Activated naive CD8-positive, alpha-beta T cell treated with anti-CD3 and anti-CD28 coated beads for 36 hours (primary cell): ENCODE measurements at regions not wholly inside any gene's neighbourhood (a gene's known extent, or its start where the extent isn't known, plus 50 kb on each side); places are given as distances from the start of the nearest gene placed in this dataset.

Experiments used
- DNase-seq: peaks from one replicate; pipeline ENCODE4 v3.0.0; 2021
- H3K27ac Mint-ChIP-seq: one replicate; pipeline ENCODE4 v1.8.0; 2022; ENCODE audit warnings: mild to moderate bottlenecking, moderate library complexity, mixed read lengths
- H3K27me3 Mint-ChIP-seq: one replicate; pipeline ENCODE4 v1.8.0; 2022; ENCODE audit warnings: mild to moderate bottlenecking, mixed read lengths
- H3K36me3 Mint-ChIP-seq: one replicate; pipeline ENCODE4 v1.8.0; 2021; ENCODE audit warnings: mild to moderate bottlenecking, mixed read lengths
- H3K4me1 Mint-ChIP-seq: one replicate; pipeline ENCODE4 v1.8.0; 2021; ENCODE audit warnings: mixed read lengths
- H3K4me3 Mint-ChIP-seq: one replicate; pipeline ENCODE4 v1.8.0; 2022; ENCODE audit warnings: mild to moderate bottlenecking, moderate library complexity, mixed read lengths
- H3K9me3 Mint-ChIP-seq: one replicate; pipeline ENCODE4 v1.8.0; 2022; ENCODE audit warnings: mixed read lengths

DNA sequence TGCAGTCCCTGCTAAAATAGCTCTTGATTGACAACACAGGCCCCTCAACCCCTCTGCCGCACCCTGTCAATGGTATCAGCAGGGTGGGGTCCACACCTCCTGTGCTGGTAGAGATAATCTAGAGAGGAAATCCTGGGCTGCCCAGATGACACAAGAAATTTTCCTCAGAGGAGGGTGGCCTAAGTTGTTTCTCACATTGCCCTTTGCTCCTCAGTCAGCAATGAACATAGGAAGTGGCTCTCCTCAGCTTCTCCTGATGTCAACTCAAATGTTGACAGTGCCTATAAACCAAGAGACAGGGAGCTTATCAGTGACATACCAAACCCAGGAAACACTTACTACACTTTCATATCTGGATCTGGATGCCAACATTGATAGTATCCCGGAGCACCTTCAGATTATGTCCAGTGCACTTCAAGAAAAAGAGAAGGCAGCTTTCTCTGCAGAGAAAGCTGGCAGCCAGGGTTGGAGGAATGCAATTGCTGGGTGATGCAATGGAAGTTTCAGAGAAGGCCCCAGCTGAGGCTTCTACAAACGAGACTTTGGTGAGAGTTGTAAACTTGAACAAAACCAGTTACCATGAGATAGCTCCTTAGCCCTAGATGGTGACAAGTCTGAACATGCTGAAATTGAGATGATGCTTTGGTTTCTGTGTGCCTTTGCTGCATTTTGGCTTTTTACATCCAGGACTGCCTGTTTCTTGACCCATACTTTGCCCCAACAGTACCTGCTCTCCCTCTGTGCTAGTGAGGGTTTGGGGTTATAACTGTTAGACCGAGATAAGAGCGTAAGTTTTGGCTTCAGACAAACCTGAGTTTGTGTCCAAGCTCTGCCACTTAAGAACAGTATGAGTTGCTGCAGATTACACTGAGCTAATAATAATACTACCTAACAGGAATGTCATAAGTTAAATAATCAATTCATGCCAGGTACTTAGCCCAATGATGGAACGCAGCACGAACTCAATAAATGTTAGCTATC lies 183.5 kb downstream of the NUAK1 start:
- Mint-ChIP-seq H3K4me3 (no peak overlapping the region), H3K27me3 (peaks cover 8% of the 10 kb centered on the region), H3K36me3 (no peaks in the 10 kb centered on the region), H3K9me3 (no peaks in the 10 kb centered on the region), H3K4me1 (no peaks in the 10 kb centered on the region), H3K27ac (no peak overlapping the region)
- DNase-seq, result no peak

DNA sequence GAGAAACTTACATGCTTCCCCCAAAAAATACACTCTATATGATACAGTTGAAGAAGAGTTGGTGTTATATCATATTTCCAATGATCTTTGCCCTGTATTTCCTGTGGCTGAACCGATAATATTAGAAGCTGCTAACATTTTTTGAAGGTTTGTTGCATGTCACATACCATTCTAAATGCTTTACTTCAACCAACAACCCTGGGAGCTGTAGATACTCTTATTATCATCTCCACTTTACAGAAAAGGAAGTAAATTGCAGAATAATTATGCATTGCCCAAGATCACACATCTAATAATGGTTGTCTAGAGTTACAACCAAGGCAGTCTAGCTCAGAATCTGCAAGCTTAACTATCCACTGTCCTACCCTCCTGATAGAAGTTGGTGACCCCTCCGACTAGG lies 182.8 kb downstream of the NUAK1 start:
- DNase-seq, result no peak
- Mint-ChIP-seq H3K36me3 (no peaks in the 10 kb centered on the region), H3K27me3 (peaks cover 8% of the 10 kb centered on the region), H3K9me3 (no peaks in the 10 kb centered on the region), H3K27ac (no peak overlapping the region), H3K4me1 (no peaks in the 10 kb centered on the region), H3K4me3 (no peak overlapping the region)

DNA sequence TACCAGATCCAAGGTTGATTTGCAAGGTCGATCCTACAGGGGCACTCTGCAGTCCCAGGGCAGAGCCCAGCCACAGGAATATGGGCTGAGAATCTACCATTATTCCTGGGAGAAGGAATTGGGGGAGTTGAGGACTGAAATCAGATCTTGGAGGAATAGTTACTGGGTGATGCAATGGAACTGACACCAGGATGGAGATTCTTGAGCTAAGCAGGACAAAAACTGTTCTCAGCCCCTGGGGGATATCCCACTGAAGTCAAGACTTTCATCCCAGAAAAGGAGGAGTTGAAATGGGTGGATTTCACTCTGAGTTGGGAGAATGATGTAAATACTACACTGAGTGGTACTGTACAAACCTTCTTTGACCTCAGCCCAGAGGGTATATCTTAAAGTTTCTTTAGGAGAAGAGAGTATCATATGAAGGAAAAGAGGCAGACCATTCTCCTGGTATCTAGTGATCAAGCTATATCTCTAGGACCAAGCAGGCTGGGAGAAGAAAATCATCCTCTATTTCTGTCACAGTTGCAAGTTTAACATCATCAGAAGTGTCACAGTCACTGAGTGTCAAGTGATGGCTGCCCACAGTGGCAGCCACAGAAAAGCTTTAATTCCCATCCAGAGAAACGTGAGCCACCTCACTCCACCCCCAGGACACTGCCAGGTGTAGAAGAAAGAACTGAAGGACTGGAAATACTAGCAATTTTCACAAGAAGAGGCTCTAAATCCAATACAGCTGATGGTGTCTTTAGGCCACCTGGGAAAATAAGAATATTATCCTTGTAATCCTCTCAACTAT lies 181.9 kb downstream of the NUAK1 start:
- peaks cover 8% of the 10 kb centered on the region for H3K27me3 Mint-ChIP-seq
- no peaks in the 10 kb centered on the region for H3K36me3 Mint-ChIP-seq
- H3K4me3 Mint-ChIP-seq, result no peak overlapping the region
- no peak overlapping the region for H3K27ac Mint-ChIP-seq
- DNase-seq, result no peak
- no peaks in the 10 kb centered on the region for H3K9me3 Mint-ChIP-seq
- no peaks in the 10 kb centered on the region for H3K4me1 Mint-ChIP-seq

DNA sequence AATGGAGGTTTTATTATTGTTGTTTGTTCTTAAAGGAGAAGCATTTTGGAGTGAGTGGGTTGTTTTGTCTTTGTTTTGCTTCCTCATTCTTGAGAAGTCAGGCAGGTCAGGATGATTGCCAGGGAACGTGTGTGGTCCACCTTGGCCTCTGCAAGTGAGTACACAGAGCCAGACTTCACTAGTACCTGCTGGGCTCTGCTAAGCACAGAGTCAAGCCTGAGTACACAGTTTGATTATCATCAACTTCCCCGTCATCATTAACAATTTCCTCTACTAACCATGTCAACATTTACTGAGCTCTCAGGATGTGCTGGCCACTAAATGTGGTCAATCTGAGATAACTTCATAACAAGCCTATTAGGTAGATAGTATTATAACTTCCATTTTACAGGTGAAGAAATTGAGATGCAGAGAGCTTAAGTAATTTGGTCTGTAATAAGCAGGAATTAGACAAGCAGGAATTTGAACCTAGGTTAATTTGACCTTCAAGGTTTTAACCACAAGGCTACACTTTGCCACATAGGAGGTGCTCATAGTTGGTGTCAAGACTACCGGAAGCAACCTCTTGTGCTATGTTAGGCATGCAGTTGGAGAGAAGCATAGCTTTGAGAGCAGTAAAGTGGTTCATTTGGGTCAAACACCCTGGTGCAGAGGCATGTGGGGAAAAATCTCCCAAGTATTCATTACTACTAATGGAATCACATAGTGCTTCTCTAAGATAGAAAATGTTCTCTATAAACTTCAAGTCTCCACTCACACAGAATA lies 178.3 kb downstream of the NUAK1 start:
- Mint-ChIP-seq H3K4me3 (no peak overlapping the region), H3K4me1 (no peaks in the 10 kb centered on the region), H3K27ac (no peak overlapping the region), H3K9me3 (no peaks in the 10 kb centered on the region), H3K27me3 (peaks cover 8% of the 10 kb centered on the region), H3K36me3 (no peaks in the 10 kb centered on the region)
- no peak for DNase-seq

DNA sequence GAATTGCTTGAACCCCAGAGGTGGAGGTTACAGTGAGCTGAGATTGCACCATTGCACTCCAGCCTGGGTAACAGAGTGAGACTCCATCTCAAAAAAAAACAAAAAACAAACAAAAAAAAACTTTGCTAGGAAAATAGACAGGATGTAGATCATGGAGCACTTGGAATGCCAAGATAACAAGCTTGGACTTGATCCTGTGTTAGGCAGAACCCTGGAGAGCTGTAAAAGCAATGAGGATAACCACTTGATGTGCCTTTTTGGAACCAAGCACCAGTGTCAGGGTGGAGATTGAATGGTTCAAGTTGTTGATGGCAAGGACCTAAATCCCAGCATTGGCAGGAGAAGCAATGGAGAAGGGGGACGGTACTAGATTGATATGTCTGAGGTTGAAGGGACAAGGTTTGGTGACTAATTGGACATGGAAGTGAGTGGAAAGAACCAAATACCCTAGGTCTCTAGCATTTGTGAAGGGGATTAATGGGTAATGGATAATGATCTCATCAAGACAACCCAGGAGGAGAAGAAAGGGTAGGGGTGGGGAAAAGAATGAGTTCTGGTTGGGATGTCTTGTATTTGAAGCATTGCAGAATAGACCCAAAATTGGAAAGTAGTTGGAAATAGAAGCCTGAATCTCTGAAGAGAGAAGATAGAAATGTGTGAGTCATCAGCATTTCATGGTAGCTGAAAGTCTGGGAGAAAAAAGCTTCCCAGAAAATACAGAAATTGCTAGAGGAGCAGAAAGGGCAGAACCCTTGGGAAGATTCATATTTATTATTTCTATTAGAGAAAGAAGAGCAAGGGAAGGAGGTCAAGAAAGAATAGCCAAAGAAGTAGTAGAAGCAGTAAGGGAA lies 176.7 kb downstream of the NUAK1 start:
- H3K36me3 Mint-ChIP-seq, result no peaks in the 10 kb centered on the region
- no peak overlapping the region for H3K27ac Mint-ChIP-seq
- no peaks in the 10 kb centered on the region for H3K27me3 Mint-ChIP-seq
- H3K4me3 Mint-ChIP-seq, result no peak overlapping the region
- no peaks in the 10 kb centered on the region for H3K9me3 Mint-ChIP-seq
- DNase-seq, result no peak
- H3K4me1 Mint-ChIP-seq, result no peaks in the 10 kb centered on the region

DNA sequence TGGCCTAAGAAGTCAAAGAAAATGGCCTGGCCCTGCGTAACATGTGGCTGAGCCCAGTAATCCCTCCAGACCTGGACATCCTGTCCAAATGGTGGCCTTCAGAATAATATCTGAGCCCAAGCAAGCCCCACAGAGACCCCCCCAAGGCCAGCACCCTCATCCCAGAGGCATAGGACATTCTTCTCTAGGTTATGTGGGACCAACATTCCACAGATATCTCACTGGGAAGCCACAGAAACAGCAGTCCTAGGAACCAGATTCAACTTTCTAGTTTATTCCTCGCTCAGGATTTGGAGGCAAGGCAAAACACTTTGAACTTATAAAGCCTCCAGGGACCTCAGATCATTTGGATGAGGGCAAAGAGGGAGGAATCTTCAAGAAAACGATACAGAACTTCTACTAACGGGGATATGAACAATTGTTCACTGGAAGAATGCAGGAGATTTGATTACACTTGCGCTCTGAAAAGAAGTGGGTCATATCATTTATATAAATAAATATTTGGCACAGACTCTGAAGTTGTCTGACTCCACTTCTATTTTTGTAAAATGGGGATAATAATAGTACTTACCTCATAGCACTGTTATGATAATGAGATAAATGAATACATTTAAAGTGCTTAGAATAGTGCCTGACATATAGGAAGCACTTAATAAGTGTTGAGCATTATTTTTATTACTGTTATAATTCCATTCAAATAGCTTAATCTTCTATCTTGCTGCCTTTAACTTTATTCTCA lies 171.5 kb downstream of the NUAK1 start:
- Mint-ChIP-seq H3K27me3 (peaks cover 7% of the 10 kb centered on the region), H3K4me1 (no peaks in the 10 kb centered on the region), H3K9me3 (no peaks in the 10 kb centered on the region), H3K4me3 (no peak overlapping the region), H3K27ac (no peak overlapping the region), H3K36me3 (no peaks in the 10 kb centered on the region)
- no peak for DNase-seq

DNA sequence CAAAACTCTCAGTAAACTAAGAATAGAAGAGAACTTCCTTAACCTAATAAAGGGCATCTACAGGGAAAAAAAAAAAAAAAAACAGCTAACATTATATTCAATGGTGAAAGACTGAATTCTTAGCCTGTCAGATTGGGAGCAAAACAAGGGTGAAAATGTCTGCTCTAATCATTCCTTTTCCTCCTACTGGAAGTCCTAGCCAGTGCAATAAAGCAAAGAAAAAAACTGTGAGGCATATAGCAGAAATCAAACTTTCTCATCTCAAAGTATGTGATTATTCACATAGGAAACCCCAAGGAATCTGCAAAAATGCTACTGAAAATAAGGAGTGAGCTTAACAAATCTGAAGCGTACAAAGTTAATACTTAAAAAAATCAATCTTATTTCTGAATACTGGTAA lies 170.7 kb downstream of the NUAK1 start:
- Mint-ChIP-seq H3K4me1 (no peaks in the 10 kb centered on the region), H3K9me3 (no peaks in the 10 kb centered on the region), H3K27ac (no peak overlapping the region), H3K27me3 (peaks cover 7% of the 10 kb centered on the region), H3K4me3 (no peak overlapping the region), H3K36me3 (no peaks in the 10 kb centered on the region)
- no peak for DNase-seq

DNA sequence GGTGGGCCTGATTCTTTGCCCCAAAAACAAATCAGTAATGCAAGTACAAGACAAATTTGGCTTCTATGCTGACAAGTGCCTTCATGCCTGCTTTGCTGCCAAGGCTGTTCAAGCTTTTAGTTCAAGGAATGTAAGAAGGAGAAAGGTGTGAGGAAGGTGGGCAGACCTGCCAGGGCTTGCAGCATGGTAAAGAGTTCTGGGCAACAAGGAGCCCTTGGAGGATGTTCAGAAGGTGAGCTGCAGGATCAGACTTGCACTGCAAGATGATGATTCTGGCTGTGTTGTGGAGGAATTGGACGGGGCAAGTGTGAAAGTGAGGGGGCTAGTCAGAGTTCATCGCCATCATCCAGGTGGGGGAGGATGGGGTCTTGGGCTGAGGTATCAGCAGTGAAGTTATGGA lies 167.9 kb downstream of the NUAK1 start:
- H3K36me3 Mint-ChIP-seq, result no peaks in the 10 kb centered on the region
- H3K4me1 Mint-ChIP-seq, result no peaks in the 10 kb centered on the region
- H3K4me3 Mint-ChIP-seq, result no peak overlapping the region
- peaks cover 7% of the 10 kb centered on the region for H3K27me3 Mint-ChIP-seq
- H3K27ac Mint-ChIP-seq, result no peak overlapping the region
- H3K9me3 Mint-ChIP-seq, result no peaks in the 10 kb centered on the region
- DNase-seq, result no peak

DNA sequence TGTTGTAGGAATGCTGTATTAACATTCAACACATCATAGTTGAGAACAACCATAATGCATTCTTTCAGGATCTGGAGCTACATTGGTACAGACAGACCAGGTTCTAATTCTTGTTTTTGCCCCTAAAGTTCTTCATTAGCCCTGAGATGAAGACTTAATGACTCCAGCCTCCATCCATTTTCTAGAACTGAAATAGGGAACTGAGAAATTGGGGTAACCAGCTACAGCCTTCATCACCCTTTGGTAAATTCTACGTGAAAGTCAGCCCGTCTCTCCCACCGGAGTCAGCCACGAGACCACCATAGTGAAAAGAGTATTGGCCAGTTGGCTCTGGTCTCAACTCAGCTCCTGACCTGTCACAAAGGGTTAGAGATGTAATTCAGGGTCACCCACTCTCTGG lies 164.0 kb downstream of the NUAK1 start:
- no peak for DNase-seq
- H3K9me3 Mint-ChIP-seq, result no peaks in the 10 kb centered on the region
- peaks cover 4% of the 10 kb centered on the region for H3K27me3 Mint-ChIP-seq
- no peak overlapping the region for H3K27ac Mint-ChIP-seq
- no peak overlapping the region for H3K4me3 Mint-ChIP-seq
- no peaks in the 10 kb centered on the region for H3K36me3 Mint-ChIP-seq
- no peaks in the 10 kb centered on the region for H3K4me1 Mint-ChIP-seq

DNA sequence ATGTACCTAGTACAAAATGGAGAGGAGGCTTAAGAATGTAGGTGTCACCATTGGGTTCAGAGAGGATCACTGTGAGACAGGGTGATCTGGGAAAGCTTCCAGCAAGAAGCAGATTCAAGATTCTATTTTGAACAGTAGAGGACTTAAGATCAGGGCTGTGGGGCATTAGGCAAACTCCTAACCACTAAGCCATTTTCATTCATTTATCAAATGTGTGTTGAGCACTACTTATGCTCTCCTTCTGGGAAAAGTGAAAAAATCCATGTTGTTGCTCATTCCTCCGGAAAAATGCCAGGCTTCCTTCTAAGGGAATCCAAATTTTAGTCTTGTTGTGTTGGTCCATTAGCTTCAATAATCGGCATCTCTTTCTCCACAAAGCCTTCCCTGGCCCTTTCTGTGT lies 163.4 kb downstream of the NUAK1 start:
- DNase-seq, result no peak
- H3K4me1 Mint-ChIP-seq, result no peaks in the 10 kb centered on the region
- peaks cover 4% of the 10 kb centered on the region for H3K27me3 Mint-ChIP-seq
- no peaks in the 10 kb centered on the region for H3K36me3 Mint-ChIP-seq
- no peak overlapping the region for H3K27ac Mint-ChIP-seq
- no peak overlapping the region for H3K4me3 Mint-ChIP-seq
- H3K9me3 Mint-ChIP-seq, result no peaks in the 10 kb centered on the region

DNA sequence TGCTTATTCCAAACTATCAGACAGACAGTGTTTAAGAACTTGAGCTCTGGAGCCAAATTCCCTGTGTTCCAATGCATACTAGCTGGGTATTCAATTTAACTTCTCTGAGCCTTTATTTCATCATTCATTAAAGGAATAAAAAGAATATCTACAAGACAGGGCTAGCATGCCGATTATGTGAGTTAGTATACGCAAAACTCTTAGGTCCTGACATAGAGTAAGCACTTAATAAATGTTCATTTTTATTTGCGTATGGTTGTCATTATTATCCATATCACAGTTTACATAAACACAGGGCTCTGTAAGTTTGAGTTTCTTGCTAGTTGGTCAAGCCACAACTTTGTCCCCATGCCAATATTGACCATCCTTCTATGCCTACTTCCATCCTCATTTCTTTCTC lies 161.5 kb downstream of the NUAK1 start:
- H3K27ac Mint-ChIP-seq, result no peak overlapping the region
- no peaks in the 10 kb centered on the region for H3K36me3 Mint-ChIP-seq
- no peak overlapping the region for H3K4me3 Mint-ChIP-seq
- no peak for DNase-seq
- peaks cover 4% of the 10 kb centered on the region for H3K27me3 Mint-ChIP-seq
- H3K4me1 Mint-ChIP-seq, result no peaks in the 10 kb centered on the region
- H3K9me3 Mint-ChIP-seq, result no peaks in the 10 kb centered on the region

DNA sequence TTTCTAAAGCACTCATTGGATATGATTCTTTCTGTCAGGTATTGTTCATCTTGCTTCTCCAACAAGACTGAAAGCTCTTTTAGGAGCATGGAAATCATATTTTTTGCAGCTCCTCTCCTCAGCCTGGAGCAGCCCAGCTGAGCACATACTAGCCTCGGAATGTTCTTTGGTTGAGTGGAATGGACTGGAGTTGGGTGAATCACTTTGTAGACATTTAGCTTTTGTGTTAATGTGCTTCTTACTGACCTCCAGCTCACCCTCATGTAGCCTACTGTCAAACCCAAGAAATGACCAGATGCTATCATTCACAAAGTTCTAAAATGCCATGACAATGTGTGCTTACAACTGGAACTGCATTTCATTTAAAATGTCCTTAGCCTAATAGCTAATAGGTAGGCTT lies 161.1 kb downstream of the NUAK1 start:
- Mint-ChIP-seq H3K27me3 (peaks cover 4% of the 10 kb centered on the region), H3K4me1 (no peaks in the 10 kb centered on the region), H3K36me3 (no peaks in the 10 kb centered on the region), H3K27ac (no peak overlapping the region), H3K9me3 (no peaks in the 10 kb centered on the region), H3K4me3 (no peak overlapping the region)
- DNase-seq, result no peak

DNA sequence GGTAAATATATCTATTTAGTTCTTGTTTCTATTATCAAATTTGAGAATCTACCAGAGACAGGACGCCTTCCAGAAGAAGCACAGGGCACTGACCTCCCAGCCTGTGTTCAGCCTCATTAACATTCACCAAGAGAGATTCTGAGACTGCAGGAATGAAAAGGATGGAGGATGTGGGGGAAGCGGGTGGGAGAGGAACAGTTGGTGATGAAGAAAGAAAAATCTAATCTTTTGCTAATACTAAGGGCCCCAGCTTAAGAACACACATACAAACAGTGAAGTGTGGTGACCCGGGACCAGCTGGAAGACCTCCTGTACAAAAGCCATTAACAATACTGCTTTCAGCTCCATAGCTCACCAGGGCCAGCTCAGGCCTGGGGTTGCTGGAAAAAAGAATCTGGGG lies 160.5 kb downstream of the NUAK1 start:
- Mint-ChIP-seq H3K4me3 (no peak overlapping the region), H3K4me1 (no peaks in the 10 kb centered on the region), H3K27me3 (peaks cover 4% of the 10 kb centered on the region), H3K36me3 (no peaks in the 10 kb centered on the region), H3K9me3 (no peaks in the 10 kb centered on the region), H3K27ac (no peak overlapping the region)
- DNase-seq, result no peak

DNA sequence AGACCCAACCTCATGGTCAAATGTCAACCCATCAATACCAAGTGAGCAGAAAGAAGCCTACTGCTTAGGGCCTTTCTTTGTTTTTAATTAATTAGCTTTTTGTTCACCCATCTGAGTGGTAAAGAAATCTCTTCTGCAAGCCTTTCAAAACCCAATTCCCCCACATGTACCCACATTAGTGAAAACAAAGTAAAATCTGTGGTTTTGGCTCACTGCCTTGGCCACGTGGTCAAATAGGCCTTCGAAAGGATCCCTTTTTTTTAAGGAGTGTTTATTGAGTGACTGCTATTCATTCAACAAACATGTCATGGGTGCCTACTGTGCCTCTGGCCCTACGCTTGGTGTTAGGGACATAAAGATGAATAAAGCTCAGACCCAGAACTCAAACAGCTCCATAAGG lies 160.1 kb downstream of the NUAK1 start:
- Mint-ChIP-seq H3K27ac (no peak overlapping the region), H3K4me1 (no peaks in the 10 kb centered on the region)

More for the DNA sequence above, 160.1 kb downstream of the NUAK1 start:
- no peaks in the 10 kb centered on the region for H3K36me3 Mint-ChIP-seq
- no peak overlapping the region for H3K4me3 Mint-ChIP-seq
- H3K27me3 Mint-ChIP-seq, result peaks cover 4% of the 10 kb centered on the region
- DNase-seq, result no peak
- H3K9me3 Mint-ChIP-seq, result no peaks in the 10 kb centered on the region
